ENCODE measurements at regions not wholly inside any gene's neighbourhood (a gene's known extent, or its start where the extent isn't known, plus 50 kb on each side); places are given as distances from the start of the nearest gene placed in this dataset.

- no peak for TF ChIP-seq CTCF (IDR thresholded peaks at IDR 0.05)
- Histone ChIP-seq H2AFZ (no peak overlapping the region), H3K9ac (no peak overlapping the region), H3K4me1 (no peaks in the 10 kb centered on the region), H3K36me3 (ENCODE audit: control insufficient read depth, insufficient read depth, low read length) (no peaks in the 10 kb centered on the region), H3K4me2 (ENCODE audit: low read length) (no peak overlapping the region), H3K9me3 (ENCODE audit: control insufficient read depth, low read length) (no peaks in the 10 kb centered on the region), H3K27me3 (ENCODE audit: control insufficient read depth, insufficient read depth, low read length) (no peaks in the 10 kb centered on the region), H3K79me2 (no peaks in the 10 kb centered on the region), H3K27ac (no peak overlapping the region), H3K4me3 (ENCODE audit: low read depth, low read length) (no peak overlapping the region)
Measured at GRCh38 chr6:66057034-66057433, 350.0 kb upstream of the EYS start.

GRCh38 chr6:66054967-66055366, 347.9 kb upstream of the EYS start:
- no peaks in the 10 kb centered on the region for H3K9me3 ChIP-seq (ENCODE audit: control insufficient read depth, low read length)
- H3K36me3 ChIP-seq (ENCODE audit: control insufficient read depth, insufficient read depth, low read length), result no peaks in the 10 kb centered on the region
- H3K4me1 ChIP-seq, result no peaks in the 10 kb centered on the region
- no peaks in the 10 kb centered on the region for H3K27me3 ChIP-seq (ENCODE audit: control insufficient read depth, insufficient read depth, low read length)
- no peak overlapping the region for H3K27ac ChIP-seq
- TF ChIP-seq CTCF (IDR thresholded peaks at IDR 0.05), result no peak
- no peak overlapping the region for H2AFZ ChIP-seq
- no peak overlapping the region for H3K4me2 ChIP-seq (ENCODE audit: low read length)
- no peak overlapping the region for H3K9ac ChIP-seq
- no peak overlapping the region for H3K4me3 ChIP-seq (ENCODE audit: low read depth, low read length)
- H3K79me2 ChIP-seq, result no peaks in the 10 kb centered on the region

- H3K4me2 ChIP-seq (ENCODE audit: low read length), result no peak overlapping the region
- no peak overlapping the region for H3K4me3 ChIP-seq (ENCODE audit: low read depth, low read length)
Measured at GRCh38 chr6:66051812-66052211, 344.8 kb upstream of the EYS start.

GRCh38 chr6:66048684-66049474, 341.9 kb upstream of the EYS start:
- no peaks in the 10 kb centered on the region for H3K27me3 ChIP-seq (ENCODE audit: control insufficient read depth, insufficient read depth, low read length)
- H3K4me1 ChIP-seq, result no peaks in the 10 kb centered on the region
- TF ChIP-seq CTCF (IDR thresholded peaks at IDR 0.05), result no peak
- H3K79me2 ChIP-seq, result no peaks in the 10 kb centered on the region
- H3K9ac ChIP-seq, result no peak overlapping the region
- no peak overlapping the region for H2AFZ ChIP-seq
- no peak overlapping the region for H3K27ac ChIP-seq
- no peak overlapping the region for H3K4me3 ChIP-seq (ENCODE audit: low read depth, low read length)
- H3K9me3 ChIP-seq (ENCODE audit: control insufficient read depth, low read length), result no peaks in the 10 kb centered on the region
- no peak overlapping the region for H3K4me2 ChIP-seq (ENCODE audit: low read length)
- H3K36me3 ChIP-seq (ENCODE audit: control insufficient read depth, insufficient read depth, low read length), result no peaks in the 10 kb centered on the region

More at GRCh38 chr6:66051812-66052211, 344.8 kb upstream of the EYS start:
- H3K9ac ChIP-seq, result no peak overlapping the region
- no peak overlapping the region for H3K27ac ChIP-seq
- no peaks in the 10 kb centered on the region for H3K79me2 ChIP-seq
- no peaks in the 10 kb centered on the region for H3K27me3 ChIP-seq (ENCODE audit: control insufficient read depth, insufficient read depth, low read length)
- no peaks in the 10 kb centered on the region for H3K36me3 ChIP-seq (ENCODE audit: control insufficient read depth, insufficient read depth, low read length)
- no peaks in the 10 kb centered on the region for H3K9me3 ChIP-seq (ENCODE audit: control insufficient read depth, low read length)
- no peaks in the 10 kb centered on the region for H3K4me1 ChIP-seq
- no peak overlapping the region for H2AFZ ChIP-seq
- no peak for TF ChIP-seq CTCF (IDR thresholded peaks at IDR 0.05)

GRCh38 chr6:66032626-66033025, 325.6 kb upstream of the EYS start:
- no peak overlapping the region for H2AFZ ChIP-seq
- no peaks in the 10 kb centered on the region for H3K36me3 ChIP-seq (ENCODE audit: control insufficient read depth, insufficient read depth, low read length)
- no peak overlapping the region for H3K9ac ChIP-seq
- H3K79me2 ChIP-seq, result no peaks in the 10 kb centered on the region
- no peaks in the 10 kb centered on the region for H3K4me1 ChIP-seq
- H3K4me3 ChIP-seq (ENCODE audit: low read depth, low read length), result no peak overlapping the region
- H3K27ac ChIP-seq, result no peak overlapping the region
- no peaks in the 10 kb centered on the region for H3K9me3 ChIP-seq (ENCODE audit: control insufficient read depth, low read length)
- no peak for TF ChIP-seq CTCF (IDR thresholded peaks at IDR 0.05)
- H3K4me2 ChIP-seq (ENCODE audit: low read length), result no peak overlapping the region
- H3K27me3 ChIP-seq (ENCODE audit: control insufficient read depth, insufficient read depth, low read length), result no peaks in the 10 kb centered on the region
